ENCODE measurements at regions not wholly inside any gene's neighbourhood (a gene's known extent, or its start where the extent isn't known, plus 50 kb on each side); places are given as distances from the start of the nearest gene placed in this dataset.

- TF ChIP-seq SIX5 (IDR thresholded peaks at IDR 0.05; ENCODE audit: low read depth, low read length) (no peak), RBBP5 (IDR thresholded peaks at IDR 0.05; ENCODE audit: borderline replicate concordance, low read depth, low read length) (no peak), EP300 (IDR thresholded peaks at IDR 0.05; ENCODE audit: borderline replicate concordance in 1 of 2, low read depth in 2 of 2, low read length in 2 of 2) (no peak), TAF7 (optimal IDR thresholded peaks at IDR 0.05; ENCODE audit: borderline replicate concordance, low read depth, low read length) (no peak), TAF1 (IDR thresholded peaks at IDR 0.05; ENCODE audit: low read depth, low read length) (no peak), SP4 (IDR thresholded peaks at IDR 0.05; ENCODE audit: low read length) (no peak), JUND (IDR thresholded peaks at IDR 0.05; ENCODE audit: low read length) (no peak), EZH2 (IDR thresholded peaks at IDR 0.05; ENCODE audit: low read depth, low read length, severe bottlenecking) (no peak), TBP (IDR thresholded peaks at IDR 0.05; ENCODE audit: low read depth, low read length) (no peak)
- TF ChIP-seq, protein P1, sequence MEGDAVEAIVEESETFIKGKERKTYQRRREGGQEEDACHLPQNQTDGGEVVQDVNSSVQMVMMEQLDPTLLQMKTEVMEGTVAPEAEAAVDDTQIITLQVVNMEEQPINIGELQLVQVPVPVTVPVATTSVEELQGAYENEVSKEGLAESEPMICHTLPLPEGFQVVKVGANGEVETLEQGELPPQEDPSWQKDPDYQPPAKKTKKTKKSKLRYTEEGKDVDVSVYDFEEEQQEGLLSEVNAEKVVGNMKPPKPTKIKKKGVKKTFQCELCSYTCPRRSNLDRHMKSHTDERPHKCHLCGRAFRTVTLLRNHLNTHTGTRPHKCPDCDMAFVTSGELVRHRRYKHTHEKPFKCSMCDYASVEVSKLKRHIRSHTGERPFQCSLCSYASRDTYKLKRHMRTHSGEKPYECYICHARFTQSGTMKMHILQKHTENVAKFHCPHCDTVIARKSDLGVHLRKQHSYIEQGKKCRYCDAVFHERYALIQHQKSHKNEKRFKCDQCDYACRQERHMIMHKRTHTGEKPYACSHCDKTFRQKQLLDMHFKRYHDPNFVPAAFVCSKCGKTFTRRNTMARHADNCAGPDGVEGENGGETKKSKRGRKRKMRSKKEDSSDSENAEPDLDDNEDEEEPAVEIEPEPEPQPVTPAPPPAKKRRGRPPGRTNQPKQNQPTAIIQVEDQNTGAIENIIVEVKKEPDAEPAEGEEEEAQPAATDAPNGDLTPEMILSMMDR (IDR thresholded peaks at IDR 0.05; ENCODE audit: control extremely low read depth in 1 of 3, insufficient read depth in 1 of 3, low read depth in 1 of 3, low read length in 3 of 3) = no peak
- TF ChIP-seq, protein P2, sequence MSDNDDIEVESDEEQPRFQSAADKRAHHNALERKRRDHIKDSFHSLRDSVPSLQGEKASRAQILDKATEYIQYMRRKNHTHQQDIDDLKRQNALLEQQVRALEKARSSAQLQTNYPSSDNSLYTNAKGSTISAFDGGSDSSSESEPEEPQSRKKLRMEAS (IDR thresholded peaks at IDR 0.05) = no peak
Observed at GRCh38 chr3:174356596-174356995, 502.5 kb upstream of the NAALADL2 start.
